COLO668 (cell line): ENCODE measurements at regions not wholly inside any gene's neighbourhood (a gene's known extent, or its start where the extent isn't known, plus 50 kb on each side); places are given as distances from the start of the nearest gene placed in this dataset.

Experiments
- DNase-seq: peaks from one replicate; lab custom pipeline; 2025; ENCODE audit not compliant: unreplicated experiment; lab: John Stamatoyannopoulos, UW

GRCh38 chr3:117793622-117794265 lies 1084.2 kb downstream of the TUSC7 start:
- no peak for DNase-seq

DNA sequence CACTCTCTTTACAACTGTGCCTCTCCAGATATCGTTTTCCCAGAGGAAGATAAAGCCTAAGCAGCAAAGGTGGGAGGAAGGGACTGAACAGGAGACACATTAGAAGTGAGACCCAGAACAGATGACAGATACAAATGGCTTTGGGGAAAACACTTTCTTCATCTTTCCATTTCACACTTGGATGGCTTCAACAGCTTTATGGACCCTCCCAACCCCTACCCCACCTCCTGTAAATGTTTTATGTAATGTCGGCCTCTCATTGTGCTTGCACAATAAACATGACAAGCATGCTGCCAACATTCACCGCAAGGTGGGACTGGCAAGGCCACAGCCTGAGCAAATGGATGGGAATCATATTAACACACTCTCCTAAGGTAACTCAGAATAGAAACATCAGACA lies 1088.6 kb downstream of the TUSC7 start:
- DNase-seq = no peak

GRCh38 chr3:117798687-117799386 lies 1089.3 kb downstream of the TUSC7 start:
- DNase-seq = no peak

- no peak for DNase-seq
These were observed 1089.8 kb downstream of the TUSC7 start for GRCh38 chr3:117799387-117799735.

DNA sequence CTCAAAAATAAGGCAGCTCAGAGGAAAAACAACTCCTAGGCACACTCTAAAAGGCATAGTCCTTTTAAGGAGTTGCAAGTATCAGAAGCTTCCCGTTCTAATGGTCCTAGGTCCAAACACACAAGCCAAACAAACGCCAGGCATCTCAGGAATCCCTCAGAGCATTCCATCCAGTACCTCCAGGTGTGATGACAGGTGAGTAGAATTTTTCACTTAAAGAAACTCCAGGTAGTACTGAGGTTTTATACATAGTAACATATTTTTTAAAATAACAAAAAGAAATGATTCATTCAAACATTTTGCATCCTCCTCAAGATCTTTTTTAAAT lies 1092.3 kb downstream of the TUSC7 start:
- DNase-seq = no peak

GRCh38 chr3:117809186-117810081 lies 1099.9 kb downstream of the TUSC7 start:
- DNase-seq = no peak

- DNase-seq = no peak
These were observed 1102.2 kb downstream of the TUSC7 start for GRCh38 chr3:117811786-117812185.

- DNase-seq = no peak
These were observed 1105.4 kb downstream of the TUSC7 start for GRCh38 chr3:117814975-117815374.

DNA sequence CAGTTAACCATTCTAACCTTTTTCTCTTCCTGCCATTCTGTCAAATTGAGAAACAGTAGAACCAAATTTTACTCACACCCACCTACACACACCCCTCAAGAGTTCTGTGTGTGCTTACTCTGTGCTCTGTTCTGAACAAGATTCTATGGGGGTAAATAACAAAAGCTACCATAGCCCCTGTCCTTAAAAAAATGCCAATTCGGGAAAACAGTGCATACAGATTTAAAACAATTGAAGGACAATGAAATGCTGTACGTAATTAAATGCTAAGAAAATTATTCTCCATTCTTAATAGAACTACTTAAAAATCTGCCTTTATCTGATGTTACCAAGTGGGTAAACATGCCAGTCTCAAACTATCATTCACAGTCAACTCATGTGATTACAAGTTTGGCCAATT lies 1107.5 kb downstream of the TUSC7 start:
- DNase-seq = no peak

- no peak for DNase-seq
These were observed 1109.0 kb downstream of the TUSC7 start for GRCh38 chr3:117818592-117818991.

DNA sequence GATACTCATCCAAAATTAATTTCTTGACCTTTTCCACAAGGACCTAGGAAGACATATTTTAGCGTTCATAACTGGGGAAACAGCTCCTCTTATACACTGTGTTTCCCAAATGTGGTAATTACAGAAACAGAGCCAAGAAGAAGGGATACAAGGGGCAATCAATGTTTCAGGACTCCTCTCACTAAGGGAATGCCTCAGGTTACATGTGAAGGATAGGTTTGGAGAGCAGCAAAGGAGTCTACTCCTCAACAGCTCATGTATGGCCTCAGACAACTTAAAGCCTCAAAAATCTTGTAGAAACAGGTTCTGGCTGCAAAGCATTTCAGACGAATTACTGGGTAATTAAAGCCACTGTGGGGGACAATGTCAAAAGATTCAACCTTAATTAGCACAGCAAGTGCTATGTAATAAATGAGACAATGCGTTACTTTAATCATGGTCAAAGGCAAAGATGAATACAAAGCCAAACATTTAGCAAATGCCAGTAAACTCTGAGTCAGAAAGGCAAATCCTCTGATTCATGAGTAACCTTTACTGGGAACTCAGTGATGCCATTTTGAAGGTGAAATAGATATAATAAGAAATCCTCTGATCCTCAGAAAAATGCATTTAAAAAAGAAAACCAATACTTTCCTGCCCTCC lies 1111.2 kb downstream of the TUSC7 start:
- no peak for DNase-seq

GRCh38 chr3:117822416-117822815 lies 1112.8 kb downstream of the TUSC7 start:
- no peak for DNase-seq

DNA sequence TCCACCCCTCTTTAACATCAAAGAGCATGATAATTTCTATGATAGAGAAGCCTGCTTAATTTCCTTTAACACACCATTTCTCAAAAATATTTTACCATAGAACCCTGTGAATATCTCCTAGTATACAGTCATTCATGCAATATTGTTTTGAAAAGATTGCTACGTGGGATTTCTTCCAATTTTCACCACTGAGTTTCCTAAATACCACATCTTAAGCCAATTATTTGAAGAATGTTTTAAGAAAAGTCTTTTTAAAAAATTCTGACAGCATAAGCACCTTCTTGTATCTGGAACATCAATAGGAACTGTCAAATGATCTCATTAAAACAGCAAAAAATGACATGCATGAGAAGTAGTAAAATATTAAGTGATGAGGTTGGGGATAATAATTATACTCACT lies 1126.7 kb downstream of the TUSC7 start:
- DNase-seq = no peak

- DNase-seq = no peak
These were observed 1127.8 kb downstream of the TUSC7 start for GRCh38 chr3:117837391-117837790.

DNA sequence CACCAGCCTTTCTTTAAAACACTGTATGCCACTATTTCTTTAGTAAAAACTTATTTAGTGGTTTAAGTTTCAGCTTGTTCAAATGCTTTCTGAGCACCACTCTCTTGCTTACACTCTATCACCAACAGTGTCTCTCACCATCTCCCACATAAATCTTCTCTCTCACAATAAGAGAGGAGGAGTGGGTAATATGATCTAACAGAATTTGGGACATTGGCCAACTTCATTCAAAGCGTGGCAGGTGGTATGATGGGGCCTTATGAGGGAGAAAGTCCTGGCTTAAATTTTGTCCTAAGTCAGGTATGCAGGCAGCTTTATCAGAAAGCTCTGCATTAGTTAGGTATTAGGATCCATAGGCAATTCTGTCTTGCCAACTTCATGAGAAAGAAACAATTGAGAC lies 1132.5 kb downstream of the TUSC7 start:
- peak; percentile 13 for DNase-seq

DNA sequence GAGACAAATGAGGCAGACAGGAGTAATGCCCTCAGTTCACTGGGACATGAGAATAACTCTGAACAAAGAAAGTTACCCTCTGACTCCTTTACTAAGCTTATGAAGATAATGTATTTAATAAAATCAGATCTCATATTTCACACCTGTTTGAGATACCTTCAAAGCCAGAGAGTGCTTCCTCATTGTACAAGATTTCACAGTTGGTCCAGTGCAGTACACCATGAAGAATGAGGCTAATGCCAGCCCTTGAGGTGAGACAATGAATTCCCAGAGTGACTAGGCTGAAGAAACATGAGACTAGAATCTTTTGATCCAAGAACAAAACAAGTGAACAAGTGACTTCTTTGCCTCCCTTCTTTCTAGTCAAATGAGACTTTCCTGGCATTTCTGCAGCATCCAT lies 1133.8 kb downstream of the TUSC7 start:
- DNase-seq = no peak

DNA sequence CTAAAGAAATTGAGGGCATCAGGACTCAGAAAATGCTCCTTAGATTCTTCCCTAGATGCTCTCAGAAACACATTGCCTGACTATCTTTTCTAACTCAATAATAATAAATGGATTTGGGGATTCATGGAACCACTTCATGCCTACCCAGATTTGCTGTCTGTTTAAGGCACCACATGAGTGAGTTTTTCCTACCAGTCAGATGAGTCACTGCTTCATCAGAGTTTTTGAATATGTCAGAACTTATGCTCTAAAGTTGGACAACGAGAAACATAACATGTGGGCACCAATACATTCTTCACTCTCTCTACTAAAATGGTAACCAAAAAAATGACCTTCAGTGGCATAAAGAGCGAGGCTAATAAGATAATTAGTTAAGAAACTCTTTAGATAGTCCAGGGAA lies 1135.1 kb downstream of the TUSC7 start:
- DNase-seq = no peak

DNA sequence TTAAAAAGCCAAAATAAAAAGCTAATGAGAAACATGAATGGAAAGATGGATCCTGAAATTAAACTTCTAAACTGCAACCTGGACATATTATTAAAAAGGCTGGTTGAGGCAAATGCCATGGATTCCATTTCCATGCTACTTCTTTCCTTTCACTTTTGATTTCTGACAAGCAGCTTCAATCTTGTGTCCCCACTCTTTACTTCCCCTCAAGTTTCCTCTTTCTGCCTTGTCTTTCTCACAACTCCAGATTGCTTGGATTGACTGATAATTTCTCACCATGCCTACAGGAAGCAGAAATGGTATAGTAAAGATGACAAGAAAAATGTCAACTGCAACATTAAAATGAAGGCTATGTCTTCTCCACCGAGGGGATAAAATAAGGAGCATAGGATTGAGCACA lies 1136.7 kb downstream of the TUSC7 start:
- no peak for DNase-seq

- no peak for DNase-seq
These were observed 1139.0 kb downstream of the TUSC7 start for GRCh38 chr3:117848606-117849005.

DNA sequence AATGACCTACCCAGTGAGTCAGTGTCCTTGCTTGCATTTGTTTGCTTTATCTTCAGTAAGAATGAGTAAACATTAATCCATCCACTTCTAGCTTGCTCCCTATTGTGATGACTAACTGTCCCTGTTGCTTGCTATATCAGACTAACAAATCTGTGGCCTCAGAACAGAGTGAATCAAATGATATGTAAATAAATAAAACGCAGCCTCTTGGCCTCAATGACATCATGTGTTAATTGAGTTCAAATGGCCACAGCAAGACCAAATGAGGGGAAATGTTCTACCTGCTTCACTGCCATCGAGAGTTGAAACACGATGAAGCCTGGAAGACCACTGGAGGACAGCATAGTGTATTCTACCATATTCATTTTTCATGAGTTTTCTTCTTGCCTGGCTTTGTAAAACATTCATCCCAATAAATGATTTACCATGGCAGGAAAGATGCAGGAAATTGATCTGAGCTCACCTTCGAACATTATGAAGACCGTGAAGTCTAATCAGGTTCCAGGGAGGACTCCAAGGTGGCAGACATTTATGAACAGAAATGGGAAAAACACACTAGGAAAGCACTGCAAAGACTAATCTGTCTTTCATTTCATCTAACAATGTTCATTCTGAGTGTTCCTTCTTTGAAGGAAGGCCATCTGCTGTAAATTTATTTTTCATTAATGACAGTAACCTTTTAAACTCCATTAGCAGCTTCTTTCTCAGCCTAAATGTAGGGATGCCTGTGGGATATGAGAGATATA lies 1144.5 kb downstream of the TUSC7 start:
- peak; percentile 11 for DNase-seq

DNA sequence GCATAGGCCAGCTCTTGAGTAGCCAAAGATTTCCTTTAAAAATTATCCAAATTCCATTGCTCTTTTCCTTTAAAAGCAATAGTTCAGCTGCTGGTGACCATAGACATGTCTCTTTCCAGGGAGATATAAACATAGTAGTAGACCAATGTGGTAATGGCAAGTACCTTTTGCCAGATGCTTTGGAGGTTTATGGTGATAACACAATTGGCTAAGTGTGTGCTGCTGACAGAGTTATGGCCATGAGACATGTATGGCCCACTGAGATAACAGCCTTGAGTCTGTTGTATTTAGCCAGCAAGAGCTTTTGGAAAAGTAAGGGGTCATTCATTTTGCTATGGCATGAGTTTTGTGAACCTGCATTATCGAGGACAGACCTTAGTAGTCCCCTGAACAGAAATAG lies 1146.8 kb downstream of the TUSC7 start:
- DNase-seq = no peak
